MM.1S (cell line): ENCODE measurements at regions not wholly inside any gene's neighbourhood (a gene's known extent, or its start where the extent isn't known, plus 50 kb on each side); places are given as distances from the start of the nearest gene placed in this dataset.

Experiments
- DNase-seq: peaks from one replicate; pipeline ENCODE4 v3.0.0-alpha.2; 2015
- H2AFZ ChIP-seq: fragments of 300-600 bp; sonication (generic); 2 replicates; pipeline ENCODE4 v1.6.0; 2016; ENCODE audit warnings: antibody characterized with exemption, low read length
- H3F3A ChIP-seq: fragments of 300-600 bp; sonication (generic); 2 replicates; pipeline ENCODE4 v1.6.1; 2016; ENCODE audit warnings: mild to moderate bottlenecking, antibody characterized with exemption, low read length, moderate library complexity, mixed read lengths; ENCODE audit not compliant: insufficient read depth
- H3K27ac ChIP-seq: fragments of 300-600 bp; sonication (generic); 2 replicates; pipeline ENCODE4 v1.5.1; 2016; ENCODE audit warnings: mild to moderate bottlenecking, low read length
- H3K27me3 ChIP-seq: fragments of 300-600 bp; sonication (generic); replicated peaks from 2 replicates; pipeline ENCODE4 v1.6.0; 2016; ENCODE audit warnings: low read length; ENCODE audit not compliant: insufficient read depth
- H3K36me3 ChIP-seq: fragments of 300-600 bp; sonication (generic); replicated peaks from 2 replicates; pipeline ENCODE4 v1.6.1; 2016; ENCODE audit warnings: mild to moderate bottlenecking, low read length, mixed read lengths; ENCODE audit not compliant: insufficient read depth
- H3K4me1 ChIP-seq: fragments of 300-600 bp; sonication (generic); 2 replicates; pipeline ENCODE4 v1.6.1; 2016; ENCODE audit warnings: low read length, mixed read lengths
- H3K4me2 ChIP-seq: fragments of 300-600 bp; sonication (generic); 2 replicates; pipeline ENCODE4 v1.6.0; 2016; ENCODE audit warnings: low read depth, low read length
- H3K4me3 ChIP-seq: fragments of 300-600 bp; sonication (generic); 2 replicates; pipeline ENCODE4 v1.5.1; 2016; ENCODE audit warnings: low read length, mixed read lengths
- H3K79me2 ChIP-seq: fragments of 300-600 bp; sonication (generic); 2 replicates; pipeline ENCODE4 v1.6.1; 2016; ENCODE audit warnings: mixed run types, low read length, mixed read lengths
- H3K9ac ChIP-seq: fragments of 300-600 bp; sonication (generic); 2 replicates; pipeline ENCODE4 v1.6.1; 2016; ENCODE audit warnings: low read length, mixed read lengths
- H3K9me2 ChIP-seq: fragments of 300-600 bp; sonication (generic); replicated peaks from 2 replicates; pipeline ENCODE4 v1.6.1; 2016; ENCODE audit warnings: mild to moderate bottlenecking, low read length, mixed read lengths; ENCODE audit not compliant: insufficient read depth
- H3K9me3 ChIP-seq: fragments of 300-600 bp; sonication (generic); replicated peaks from 2 replicates; pipeline ENCODE4 v1.6.1; 2016; ENCODE audit warnings: mild to moderate bottlenecking, low read length, mixed read lengths; ENCODE audit not compliant: insufficient read depth
- H4K20me1 ChIP-seq: fragments of 300-600 bp; sonication (generic); 2 replicates; pipeline ENCODE4 v1.6.1; 2016; ENCODE audit warnings: mild to moderate bottlenecking, low read length, moderate library complexity, mixed read lengths; ENCODE audit not compliant: insufficient read depth
- EZH2 ChIP-seq: fragments of 300-600 bp; sonication (generic); optimal IDR thresholded peaks from 2 replicates; pipeline ENCODE3; 2017; ENCODE audit warnings: low read depth, mild to moderate bottlenecking, antibody characterized with exemption, low read length, mixed read lengths
- EZH2phosphoT487 ChIP-seq: fragments of 300-600 bp; sonication (generic); IDR thresholded peaks from 2 replicates; pipeline ENCODE4 v1.6.1; 2018; ENCODE audit warnings: antibody characterized with exemption, low read length
- TF ChIP-seq, protein P1 (sequence below): fragments of 300-600 bp; sonication (generic); IDR thresholded peaks from 2 replicates; pipeline ENCODE4 v1.5.1; 2016; ENCODE audit warnings: antibody characterized with exemption, low read length, mixed read lengths

DNA sequence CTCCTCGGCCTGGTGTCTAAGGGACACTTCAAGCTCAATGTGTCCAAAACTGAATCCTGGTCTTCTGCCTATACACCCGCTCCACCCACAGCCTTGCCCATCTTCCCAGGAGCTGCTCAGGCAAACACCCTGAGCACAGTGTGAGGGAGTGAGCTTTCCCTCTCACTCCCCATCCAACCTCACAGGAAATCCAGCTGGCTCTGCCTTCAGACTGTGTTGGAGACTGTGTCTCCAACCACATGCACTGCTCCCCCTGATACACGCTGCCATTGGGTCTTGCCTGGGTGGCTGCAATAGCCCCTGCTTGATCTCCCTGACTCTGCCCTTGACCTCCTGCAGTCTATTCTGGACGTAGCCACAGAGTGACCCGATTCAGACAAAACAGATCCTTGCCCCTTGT, 319.5 kb upstream of the MSX2 start:
- Histone ChIP-seq H3K9me2 (no peaks in the 10 kb centered on the region), H3K79me2 (no peaks in the 10 kb centered on the region), H3K4me2 (no peak overlapping the region), H3K9me3 (no peaks in the 10 kb centered on the region), H3K4me1 (no peaks in the 10 kb centered on the region), H3F3A (no peaks in the 10 kb centered on the region), H3K36me3 (no peaks in the 10 kb centered on the region), H3K27ac (no peak overlapping the region), H3K4me3 (no peak overlapping the region), H2AFZ (no peak overlapping the region), H3K9ac (no peak overlapping the region), H3K27me3 (no peaks in the 10 kb centered on the region), H4K20me1 (no peaks in the 10 kb centered on the region)
- no peak for DNase-seq
- no peak for TF ChIP-seq EZH2
- TF ChIP-seq, protein P1, sequence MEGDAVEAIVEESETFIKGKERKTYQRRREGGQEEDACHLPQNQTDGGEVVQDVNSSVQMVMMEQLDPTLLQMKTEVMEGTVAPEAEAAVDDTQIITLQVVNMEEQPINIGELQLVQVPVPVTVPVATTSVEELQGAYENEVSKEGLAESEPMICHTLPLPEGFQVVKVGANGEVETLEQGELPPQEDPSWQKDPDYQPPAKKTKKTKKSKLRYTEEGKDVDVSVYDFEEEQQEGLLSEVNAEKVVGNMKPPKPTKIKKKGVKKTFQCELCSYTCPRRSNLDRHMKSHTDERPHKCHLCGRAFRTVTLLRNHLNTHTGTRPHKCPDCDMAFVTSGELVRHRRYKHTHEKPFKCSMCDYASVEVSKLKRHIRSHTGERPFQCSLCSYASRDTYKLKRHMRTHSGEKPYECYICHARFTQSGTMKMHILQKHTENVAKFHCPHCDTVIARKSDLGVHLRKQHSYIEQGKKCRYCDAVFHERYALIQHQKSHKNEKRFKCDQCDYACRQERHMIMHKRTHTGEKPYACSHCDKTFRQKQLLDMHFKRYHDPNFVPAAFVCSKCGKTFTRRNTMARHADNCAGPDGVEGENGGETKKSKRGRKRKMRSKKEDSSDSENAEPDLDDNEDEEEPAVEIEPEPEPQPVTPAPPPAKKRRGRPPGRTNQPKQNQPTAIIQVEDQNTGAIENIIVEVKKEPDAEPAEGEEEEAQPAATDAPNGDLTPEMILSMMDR, result no peak
- no peak for TF ChIP-seq EZH2phosphoT487

DNA sequence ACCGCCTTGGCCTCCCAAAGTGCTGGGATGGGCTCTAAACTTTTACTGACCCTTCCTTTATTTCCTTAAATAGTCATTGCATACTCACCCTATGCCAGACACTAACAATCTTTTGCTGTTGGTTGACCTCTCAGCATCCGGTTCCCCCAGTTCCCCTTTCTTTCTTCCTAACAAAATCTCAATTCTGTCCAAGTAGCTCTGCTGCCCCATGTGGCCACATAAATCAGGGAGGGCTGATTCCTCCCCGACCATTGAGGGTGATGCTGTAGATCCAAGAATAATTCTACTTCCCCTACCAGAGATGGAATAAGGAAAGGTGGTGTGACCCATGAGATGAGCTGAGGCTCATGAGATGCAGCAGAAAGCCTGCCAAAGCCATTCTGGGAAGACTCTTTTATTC, 315.3 kb upstream of the MSX2 start:
- no peaks in the 10 kb centered on the region for H3K9me3 ChIP-seq
- H3K4me1 ChIP-seq, result no peaks in the 10 kb centered on the region
- H3K9ac ChIP-seq, result no peak overlapping the region
- H4K20me1 ChIP-seq, result no peaks in the 10 kb centered on the region
- no peak for DNase-seq
- H3K9me2 ChIP-seq, result no peaks in the 10 kb centered on the region
- H3K27me3 ChIP-seq, result no peaks in the 10 kb centered on the region
- TF ChIP-seq, protein P1, result no peak; the same call in 1 of the 2 replicates
- TF ChIP-seq EZH2 (no peak), EZH2phosphoT487 (no peak)
- no peaks in the 10 kb centered on the region for H3K79me2 ChIP-seq
- H3K4me2 ChIP-seq, result no peak overlapping the region
- no peak overlapping the region for H3K27ac ChIP-seq
- no peaks in the 10 kb centered on the region for H3F3A ChIP-seq
- H3K4me3 ChIP-seq, result no peak overlapping the region
- H2AFZ ChIP-seq, result no peak overlapping the region
- no peaks in the 10 kb centered on the region for H3K36me3 ChIP-seq

DNA sequence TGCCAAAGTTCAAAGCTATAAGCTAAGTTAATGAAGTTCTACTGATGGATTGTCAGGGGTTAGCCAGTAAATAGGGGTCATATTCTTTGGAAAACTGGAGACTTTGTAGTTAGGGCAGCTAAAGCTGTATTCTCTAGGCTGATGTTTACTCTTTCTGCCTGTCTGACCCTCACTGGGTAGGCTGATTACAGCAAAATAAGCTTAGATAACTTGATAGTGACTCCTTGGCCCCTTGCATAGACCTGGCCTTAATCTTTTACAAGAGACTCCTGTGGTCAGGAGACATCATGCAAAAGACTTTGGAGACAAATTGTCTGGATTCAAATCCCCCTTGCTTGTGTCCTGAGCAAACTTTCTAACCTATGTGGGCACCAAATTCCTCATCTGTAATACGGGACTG, 314.4 kb upstream of the MSX2 start:
- no peaks in the 10 kb centered on the region for H3K79me2 ChIP-seq
- no peaks in the 10 kb centered on the region for H3F3A ChIP-seq
- H3K9me2 ChIP-seq, result no peaks in the 10 kb centered on the region
- no peak overlapping the region for H2AFZ ChIP-seq
- no peak overlapping the region for H3K4me3 ChIP-seq
- no peak overlapping the region for H3K4me2 ChIP-seq
- no peak overlapping the region for H3K27ac ChIP-seq
- H3K9ac ChIP-seq, result no peak overlapping the region
- no peaks in the 10 kb centered on the region for H3K9me3 ChIP-seq
- no peaks in the 10 kb centered on the region for H3K36me3 ChIP-seq
- H3K27me3 ChIP-seq, result no peaks in the 10 kb centered on the region
- no peaks in the 10 kb centered on the region for H4K20me1 ChIP-seq
- H3K4me1 ChIP-seq, result no peaks in the 10 kb centered on the region
- no peak for DNase-seq
- no peak for TF ChIP-seq EZH2phosphoT487
- no peak for TF ChIP-seq EZH2
- TF ChIP-seq, protein P1, result no peak
